ENCODE measurements at regions not wholly inside any gene's neighbourhood (a gene's known extent, or its start where the extent isn't known, plus 50 kb on each side); places are given as distances from the start of the nearest gene placed in this dataset.
"Not testable (repeated sequence)": the region's sequence is repeated elsewhere in the genome, so short reads cannot be mapped to it uniquely, and the experiment has no call there.

DNA sequence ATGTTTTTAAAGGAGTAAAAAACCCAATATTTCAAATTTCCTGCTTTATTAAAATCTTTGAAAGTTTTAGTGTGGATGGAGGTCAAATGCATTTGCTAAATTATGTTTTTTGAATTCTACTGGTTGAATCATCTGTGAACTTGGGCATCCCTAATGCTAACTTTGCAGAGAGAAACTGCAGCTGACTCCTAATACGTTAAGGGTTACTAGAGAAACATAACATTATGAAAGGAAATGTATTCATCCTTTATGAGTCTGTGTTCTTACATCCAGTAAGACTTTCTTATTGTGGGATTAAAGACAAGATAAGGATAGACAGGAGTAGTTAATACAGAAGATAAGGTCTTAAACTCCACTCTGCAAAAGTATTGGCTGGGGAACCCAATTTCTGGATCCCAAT lies 140.6 kb downstream of the FAM124B start:
- no peak for DNase-seq

DNA sequence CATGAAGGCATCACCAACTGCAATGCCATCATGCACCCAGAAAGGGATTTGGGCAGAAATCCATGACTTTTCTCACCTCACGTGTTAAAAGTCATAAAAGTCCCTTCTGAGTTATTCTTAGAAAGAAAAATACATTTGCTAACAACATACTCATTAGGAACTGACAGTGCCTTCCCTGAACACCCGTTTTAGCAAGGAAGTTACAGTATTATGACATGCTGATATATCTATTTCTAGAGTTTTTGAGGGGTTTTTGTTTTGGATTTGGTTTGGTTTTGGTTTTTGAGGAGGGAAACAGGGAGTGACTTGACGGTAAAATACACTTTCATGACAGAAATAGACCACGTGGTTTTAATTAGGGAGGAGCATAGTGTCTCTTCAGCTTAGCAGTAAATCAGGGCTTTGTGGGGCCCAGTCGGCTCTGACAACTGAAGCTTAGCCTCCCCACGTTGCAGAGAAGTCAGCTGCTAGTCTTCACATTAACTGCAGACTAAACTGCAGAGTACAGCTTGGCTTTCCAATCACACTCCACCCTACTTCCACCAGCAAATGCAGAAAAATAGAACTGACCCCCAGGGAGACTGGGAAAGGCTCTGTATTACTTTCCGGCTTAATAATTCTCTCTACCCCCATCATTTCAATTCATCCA lies 141.4 kb downstream of the FAM124B start:
- peak; percentile 49 for DNase-seq

DNA sequence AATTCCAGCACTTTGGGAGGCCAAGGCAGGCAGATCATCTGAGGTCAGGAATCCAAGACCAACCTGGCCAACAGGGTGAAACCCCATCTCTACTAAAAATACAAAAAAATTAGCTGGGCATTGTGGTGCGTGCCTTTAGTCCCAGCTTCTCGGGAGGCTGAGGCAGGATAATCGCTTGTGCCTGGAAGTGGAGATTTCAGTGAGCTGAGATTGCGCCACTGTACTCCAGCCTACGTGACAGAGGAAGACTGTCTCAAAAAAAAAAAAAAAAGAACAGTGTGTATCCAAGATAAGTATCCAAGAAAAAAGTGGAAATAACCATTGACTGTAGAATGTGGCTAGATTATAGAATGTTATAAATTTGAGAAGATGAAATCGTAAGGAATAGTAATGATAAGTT lies 142.1 kb downstream of the FAM124B start:
- no peak for DNase-seq

DNA sequence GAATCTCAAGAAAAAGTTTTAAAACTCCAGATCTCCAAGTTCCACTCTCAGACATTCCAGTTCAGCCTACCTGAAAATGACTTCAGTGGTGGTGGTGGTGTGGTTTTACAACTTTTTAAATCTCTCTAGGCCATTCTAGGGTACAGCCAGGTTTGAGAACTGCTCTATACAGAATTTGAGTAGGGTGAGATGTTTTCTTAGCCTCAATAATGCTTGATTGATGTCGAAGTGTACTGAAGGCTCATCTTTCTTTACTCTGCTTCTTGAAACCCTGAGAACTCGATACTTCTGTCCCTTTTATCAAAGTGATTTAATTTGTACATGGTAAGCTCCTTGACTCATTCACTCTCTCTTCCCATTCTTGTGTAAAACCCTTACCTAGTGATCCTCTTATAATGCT lies 143.8 kb downstream of the FAM124B start:
- no peak for DNase-seq

DNA sequence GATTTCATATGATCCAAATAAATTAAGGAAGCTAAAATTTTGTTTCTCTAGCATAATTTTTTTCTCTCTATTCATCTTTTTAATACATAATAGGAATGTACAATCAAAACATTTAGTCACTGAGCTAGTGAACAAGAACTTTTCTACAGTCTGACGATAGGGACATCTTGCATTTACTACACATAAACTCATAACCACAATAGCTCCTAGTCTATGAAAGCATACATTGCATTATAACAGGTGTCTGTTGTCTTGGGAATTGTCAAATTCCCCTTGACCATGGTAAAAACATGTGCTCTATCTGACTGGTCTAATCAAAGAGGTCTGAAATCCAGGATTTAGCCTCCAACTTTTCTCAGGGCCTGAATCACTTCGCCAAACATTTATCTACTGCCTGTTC lies 144.8 kb downstream of the FAM124B start:
- DNase-seq, result no peak

DNA sequence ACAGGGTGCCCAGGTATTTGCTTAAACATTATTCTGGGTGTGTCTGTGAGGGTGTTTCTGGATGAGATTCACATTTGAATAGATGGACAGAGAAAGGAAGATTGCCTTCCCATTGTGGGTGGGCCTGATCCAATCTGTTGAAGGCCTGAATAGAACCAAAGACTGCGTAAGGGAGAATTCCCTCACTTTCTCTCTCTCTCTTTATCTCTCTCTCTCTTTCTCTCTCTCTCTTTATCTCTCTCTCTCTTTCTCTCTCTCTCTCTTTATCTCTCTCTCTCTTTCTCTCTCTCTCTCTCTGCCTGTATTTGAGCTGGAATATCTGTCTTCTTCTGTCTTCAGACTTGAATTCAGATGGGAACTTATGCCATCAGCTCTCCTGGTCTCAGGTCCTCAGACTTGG lies 148.4 kb downstream of the FAM124B start:
- no peak for DNase-seq

DNA sequence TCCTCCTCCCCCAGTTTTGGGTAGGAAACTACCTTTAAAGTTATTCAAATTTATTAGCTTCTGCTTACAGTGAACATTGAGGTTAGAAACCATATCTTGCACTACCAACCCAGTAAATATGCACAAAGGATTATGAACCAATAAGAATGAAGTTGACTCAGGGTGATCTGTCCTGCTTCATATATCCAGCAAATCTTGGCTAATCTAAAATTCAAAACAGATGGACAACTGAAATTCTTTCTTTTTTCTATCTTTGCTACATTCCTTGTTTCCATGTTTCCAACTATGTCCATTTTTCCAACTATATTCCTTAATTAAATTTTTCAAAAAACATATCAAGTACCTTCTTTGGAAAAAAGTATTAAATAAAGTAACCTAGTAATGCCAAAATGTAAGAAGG lies 149.3 kb downstream of the FAM124B start:
- no peak for DNase-seq

DNA sequence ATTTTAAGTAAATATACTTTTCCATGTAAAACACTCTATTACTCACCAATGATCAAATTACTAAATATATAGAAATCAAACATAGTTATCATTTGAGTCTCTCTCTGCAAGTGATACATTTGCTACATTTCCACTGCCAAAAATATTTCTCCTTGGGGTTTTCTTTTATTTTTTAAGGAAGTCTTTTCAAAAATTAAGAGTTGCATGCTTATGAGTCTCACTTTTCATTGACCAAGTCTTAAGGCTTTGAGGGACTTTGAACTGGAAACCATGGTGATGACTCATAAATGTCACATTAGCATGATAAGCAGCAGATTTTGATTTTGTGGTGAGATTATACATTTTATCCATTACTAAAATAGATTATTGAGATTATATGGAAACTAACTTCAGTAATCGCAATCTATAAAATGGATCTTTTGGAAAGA lies 152.9 kb downstream of the FAM124B start:
- no peak for DNase-seq

DNA sequence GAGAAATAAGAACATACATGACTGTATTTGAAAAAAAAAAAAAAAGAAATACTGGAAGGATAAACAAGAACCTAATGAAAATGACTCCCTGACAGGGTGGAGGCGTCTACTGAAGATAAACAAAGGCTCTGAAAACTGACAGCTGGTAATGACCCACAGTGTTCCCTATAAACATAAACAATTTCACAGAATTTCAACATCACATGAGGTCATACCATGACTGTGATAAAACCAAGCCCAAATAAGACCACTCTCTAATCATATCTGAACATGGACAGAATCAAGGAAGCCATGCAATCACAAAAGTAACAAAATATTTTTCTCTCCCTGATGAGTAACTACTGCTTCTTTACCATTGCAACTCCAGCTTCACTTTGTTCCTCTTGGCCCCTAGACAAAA lies 159.3 kb downstream of the FAM124B start:
- no peak for DNase-seq

DNA sequence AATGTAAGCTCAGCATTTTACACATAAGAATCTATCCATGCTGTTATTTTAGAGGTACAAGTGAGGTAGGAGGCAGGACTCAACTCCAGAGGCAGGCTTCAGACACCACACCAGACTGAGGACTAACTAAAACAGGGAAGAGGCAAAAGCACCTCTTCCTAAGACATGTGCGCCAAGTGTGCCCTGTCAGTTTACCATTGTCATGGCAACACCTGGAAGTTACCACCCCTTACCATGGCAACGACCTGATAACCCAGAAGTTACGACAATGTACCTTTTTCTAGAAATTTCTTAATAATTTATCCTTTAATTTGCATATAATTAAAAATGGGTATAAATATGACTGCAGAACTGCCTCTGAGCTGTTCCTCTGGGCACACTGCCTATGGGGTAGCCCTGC lies 160.1 kb downstream of the FAM124B start:
- no peak for DNase-seq

DNA sequence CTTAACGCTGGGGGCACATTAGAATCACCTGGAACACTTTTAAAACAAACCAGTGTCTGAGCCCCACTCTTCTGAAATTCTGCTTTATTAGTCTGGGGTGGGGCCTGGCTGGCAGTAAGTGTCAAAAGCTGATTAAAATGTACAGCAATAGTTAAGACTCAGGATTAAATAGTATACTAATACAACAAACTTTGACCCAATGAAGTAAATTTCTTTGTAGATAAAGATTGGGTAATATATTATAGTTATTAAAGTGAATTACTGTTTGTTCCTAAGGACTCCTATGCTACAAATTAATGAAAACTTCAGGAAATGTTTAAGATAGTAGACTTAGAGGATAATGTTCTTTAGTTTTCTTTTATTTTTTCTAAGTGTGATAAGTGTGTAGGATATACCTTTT lies 160.9 kb downstream of the FAM124B start:
- no peak for DNase-seq

DNA sequence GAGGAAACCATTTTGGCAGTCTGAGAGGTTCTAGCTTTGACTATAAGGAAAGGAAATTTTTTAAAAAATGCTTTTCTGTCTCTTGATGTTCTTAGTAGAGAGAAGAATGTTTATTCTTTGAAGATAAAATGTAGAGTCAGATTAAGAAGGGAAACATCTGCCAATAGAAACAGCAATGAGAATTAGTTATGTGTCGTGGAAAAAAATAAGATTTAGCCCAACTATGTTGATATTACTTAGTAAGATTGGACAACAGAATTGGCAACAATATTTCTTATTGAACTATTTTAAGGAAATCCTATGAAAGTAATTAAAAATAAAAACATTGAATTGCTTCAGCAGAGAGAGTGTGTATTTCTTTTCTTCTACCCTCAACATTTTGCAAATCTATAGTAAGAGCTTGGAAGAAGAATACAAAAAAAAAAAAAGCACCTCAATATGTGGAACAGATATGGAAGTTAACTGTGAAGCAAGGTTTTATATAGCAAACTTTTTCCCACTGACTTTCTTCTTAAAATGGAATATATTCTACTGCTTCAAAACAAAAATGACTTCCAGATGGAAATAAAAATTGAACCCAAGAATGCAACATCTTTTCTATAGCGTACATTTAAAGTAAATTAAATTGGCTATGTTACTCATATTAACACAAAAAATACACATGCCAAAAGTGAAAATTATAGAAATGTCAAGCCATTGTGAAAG lies 177.9 kb downstream of the FAM124B start:
- no peak for DNase-seq

DNA sequence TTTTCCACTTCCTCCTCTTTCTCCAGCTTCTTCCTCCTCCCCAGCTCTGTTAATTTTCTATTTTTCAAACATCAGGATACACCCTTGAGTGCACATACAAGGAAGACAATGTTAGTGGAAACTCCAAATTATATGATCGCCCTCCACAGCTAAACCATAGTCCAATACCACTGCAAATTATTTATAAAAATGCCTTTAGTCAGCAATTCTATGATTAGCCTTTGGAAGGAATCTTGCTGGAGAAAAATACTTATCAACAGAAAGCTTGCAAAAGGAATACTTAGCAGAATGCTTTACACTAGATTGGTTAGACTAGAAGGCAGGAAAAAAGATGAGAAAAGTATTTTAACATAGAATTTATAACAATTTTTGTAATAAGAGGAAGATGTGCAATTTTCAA lies 178.9 kb downstream of the FAM124B start:
- no peak for DNase-seq

DNA sequence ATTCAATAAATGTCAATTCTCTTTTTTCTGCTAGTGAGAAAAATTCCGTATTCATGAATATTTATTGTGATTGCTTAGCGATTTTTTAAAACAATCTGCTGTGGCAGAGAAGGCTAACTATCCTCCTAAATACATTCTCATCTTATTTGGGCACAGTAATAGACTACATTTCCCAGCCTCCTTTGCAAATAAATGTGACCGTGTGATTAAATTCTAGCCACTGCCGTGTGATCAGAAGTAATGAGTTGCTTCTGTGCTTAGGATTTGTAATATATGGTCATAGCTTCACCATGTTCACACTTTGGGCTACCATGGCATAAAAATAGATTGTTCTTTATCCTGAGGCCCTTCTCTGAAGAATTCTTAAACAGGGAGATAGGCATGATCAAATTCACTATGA lies 179.6 kb downstream of the FAM124B start:
- DNase-seq, result no peak

DNA sequence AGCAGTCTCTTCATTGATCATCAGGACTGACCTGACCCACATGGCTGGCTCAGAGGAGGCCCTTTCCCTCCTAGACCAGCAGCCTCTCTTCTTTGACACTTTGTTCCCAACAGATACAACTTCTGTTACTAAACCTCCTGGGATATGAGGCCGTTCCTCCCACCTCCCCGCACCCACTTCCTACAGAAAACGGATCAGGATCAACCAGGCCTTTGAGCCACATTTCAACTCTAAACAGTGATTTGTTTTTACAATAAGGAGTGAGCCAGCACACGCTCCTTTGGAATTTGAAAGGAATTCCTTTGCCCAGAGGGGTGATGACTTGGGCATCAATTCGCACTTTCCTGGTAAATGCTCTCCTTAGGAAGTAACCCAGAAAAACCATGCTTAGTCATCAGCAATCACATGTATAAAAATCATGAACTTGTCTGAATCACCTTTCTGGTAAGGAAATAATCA lies 180.4 kb downstream of the FAM124B start:
- DNase-seq, result no peak

DNA sequence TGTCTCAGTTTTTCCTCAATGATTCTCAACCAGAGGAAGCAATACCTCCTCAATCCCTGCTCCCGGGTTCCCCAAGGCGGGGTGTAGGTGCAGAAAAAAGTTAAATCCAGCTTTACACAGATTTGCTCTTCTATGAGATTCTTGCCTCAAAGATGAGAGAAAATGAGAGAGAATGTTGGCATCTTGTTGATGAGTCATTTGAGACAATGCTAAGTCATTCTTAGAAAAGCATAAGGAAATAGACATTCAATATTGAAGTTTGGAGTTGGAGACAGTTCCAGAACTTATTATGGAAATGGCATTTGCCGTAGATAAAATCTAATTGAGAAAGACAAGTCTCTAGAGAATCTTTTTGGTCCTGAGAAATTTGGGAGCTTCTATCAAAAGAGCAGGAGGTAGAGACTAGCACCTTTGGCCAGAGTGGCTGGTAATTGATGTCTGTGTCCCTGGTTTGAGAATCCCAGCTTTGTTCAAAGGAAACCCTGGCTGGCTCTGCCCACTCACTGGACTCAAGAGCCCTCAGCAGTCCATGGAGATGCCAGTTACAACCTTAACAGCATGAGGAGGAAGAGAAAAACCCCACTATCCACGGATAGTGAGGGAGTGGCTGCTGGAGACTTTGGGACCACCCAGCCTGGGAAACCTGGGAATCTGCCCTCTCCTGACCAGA lies 181.2 kb downstream of the FAM124B start:
- DNase-seq, result no peak

DNA sequence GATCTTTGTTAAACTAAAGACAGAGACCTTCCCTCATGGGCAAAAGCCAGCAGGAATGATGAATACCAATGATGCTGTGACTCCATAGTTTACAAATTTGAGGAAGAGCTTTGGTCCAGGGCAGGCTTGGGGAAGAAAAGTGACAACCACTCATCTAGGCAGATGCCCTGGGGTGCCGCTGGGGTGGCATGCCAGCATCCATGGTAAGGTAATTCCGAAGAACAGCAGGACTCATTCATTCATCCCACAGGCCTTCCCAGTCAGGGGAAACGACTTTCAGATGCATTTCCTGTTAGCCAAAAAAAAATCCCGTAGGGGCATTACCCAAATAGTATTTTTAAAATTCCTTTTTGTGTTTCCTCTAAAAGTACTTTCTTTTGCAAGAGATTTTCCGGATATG lies 180.7 kb upstream of the SERPINE2 start:
- DNase-seq, result no peak

DNA sequence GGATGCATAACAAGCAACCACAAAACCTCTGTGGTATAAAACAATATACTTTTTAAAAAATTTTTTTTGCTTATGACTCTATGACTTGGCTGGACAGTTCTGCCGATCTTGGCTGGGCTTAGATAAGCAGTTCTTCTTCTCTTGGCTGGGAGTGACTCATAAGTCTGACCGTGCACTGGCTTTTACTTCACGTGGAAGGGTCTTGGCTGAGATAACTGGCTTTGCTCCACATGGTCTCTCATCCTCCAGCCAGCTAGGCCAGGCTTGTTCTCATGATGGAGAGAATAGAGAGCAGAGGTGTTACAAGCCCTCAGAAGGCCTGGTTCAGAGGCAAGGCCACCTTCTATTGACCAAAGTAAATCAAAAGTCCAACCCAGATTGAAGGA lies 178.9 kb upstream of the SERPINE2 start:
- no peak for DNase-seq

DNA sequence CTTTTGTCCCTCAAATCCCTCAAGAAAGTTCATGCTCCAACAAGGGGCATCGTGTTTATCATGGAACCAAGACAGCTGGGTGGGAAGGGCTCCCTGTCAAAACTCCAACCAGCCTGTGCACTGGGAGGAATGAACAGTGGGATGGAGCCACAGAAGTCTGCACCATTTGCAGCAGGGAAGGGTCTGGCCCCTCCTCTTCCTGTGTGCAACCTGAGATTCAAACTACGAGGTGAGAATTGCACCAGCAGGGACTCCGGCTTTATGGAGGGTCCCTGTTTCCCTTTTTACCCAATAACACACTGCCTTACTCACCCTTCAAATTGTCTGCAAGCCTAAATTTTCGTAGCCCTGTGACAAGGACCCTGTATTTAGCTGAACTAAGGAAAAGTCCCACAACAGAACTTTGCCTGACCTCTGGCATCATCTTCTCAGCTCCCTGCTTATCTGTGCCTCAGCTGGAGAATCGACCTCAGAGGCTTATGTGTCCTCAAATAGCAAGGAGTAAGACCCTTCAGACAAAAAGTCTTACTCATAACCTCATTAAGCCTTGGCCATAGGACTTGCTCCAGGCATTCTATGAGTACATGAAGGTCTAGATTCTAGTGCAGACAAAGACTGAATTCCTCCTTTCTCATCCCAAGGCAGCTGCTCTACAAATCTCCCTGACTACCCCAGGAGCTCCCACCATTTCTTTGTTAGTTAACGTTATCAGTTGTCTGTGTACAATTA lies 178.3 kb upstream of the SERPINE2 start:
- no peak for DNase-seq

DNA sequence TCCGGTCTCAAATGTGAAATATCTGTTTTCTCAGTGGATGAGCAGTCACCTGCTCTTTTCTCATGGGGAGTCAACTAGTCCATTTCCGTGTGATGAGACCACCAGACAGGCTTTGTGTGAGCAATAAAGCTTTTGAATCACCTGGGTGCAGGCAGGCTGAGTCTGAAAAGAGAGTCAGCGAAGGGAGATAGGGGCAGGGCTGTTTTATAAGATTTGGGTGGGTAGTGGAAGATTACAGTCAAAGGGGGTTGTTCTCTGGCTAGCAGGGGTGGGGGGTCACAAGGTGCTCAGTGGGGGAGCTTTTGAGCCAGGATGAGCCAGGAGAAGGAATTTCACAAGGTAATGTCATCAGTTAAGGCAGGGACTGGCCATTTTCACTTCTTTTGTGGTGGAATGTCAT lies 176.5 kb upstream of the SERPINE2 start:
- not testable (repeated sequence) for DNase-seq

DNA sequence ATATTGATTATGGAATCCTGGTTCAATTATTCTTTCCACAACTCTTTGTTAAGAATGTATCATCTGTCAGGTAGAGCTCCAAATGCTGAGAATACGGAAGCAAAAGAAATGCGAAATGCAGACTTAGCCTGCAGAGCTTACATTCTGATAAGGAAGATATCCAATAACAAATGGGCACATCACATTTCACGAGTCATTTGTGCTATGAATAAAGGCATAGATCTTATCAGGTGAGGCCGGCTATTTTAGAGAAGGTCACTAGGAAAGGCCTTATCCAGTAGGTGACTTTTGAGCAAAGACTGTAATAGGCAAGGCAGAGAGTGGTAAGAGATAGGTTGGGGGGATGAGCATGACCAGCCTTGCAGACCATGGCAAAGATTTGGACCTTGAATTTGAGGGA lies 174.3 kb upstream of the SERPINE2 start:
- no peak for DNase-seq

DNA sequence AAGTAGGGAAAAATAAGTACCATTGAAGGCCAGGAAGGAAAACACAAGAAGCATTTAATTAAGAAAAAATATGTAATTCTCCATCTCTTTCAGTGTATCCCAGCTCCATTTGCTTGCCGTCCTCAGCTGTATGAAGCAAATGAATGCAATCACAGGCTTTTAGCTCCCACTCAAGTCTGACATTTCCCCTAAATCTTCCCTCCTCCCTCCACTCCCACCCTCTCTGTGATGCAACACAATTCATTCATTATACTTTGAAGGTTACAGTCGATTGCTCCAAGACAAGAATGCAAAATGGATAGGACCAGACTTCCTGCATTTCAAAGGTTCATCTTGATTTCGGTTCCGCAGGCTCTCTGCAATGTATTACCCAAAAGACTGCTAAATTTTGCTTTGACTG lies 172.7 kb upstream of the SERPINE2 start:
- DNase-seq, result no peak

DNA sequence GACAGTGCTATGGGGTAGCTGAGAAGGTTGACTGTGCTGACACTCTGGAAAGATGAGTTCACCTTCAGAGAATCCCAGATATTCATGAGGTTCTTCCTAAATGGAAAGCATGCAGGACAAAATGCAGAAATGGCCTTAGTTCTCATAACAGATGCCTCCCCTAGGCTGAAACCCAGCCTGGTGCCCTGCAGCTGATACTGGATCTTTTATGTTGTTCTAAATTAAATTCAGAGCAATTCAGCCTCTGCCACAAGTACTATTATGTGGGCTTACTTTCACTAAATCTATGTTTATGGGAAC lies 172.0 kb upstream of the SERPINE2 start:
- no peak for DNase-seq

Data from retina (tissue), 1 donor.